ENCODE measurements at regions not wholly inside any gene's neighbourhood (a gene's known extent, or its start where the extent isn't known, plus 50 kb on each side); places are given as distances from the start of the nearest gene placed in this dataset.

DNA sequence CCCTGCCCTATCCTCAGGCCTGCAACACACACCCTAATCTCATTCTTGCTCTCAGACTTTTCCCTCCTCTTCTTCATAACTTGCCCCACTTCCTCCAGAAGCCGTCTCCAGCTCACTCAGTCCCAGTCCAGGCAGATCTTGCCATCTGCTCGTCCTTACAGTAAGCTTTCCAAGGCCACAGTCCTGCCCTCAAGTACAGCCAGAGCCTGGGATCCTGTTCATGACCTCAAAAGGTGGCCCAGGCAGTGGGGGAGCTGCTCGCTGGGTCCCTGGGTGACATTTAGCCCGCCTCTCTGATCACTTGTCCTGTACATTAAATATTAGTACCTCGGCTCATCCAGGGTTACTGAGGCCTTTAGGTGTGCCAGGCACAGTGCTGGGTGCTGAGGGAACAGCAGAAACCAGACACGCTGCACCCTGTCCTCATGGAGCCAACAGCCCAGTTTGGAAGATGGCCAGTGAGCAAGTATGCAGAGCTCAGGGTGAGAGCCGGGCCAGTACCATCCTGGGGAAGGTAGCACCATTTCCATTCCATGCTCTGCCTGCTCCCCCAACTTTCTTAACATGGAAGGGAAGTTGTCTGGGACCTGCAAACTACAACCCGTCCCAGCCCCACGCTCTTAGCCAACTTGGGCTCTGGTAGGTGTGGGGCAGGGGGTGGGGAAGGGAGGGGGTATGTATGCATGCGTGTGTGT lies 100.4 kb downstream of the C5orf15 start:
- TF ChIP-seq POLR2A (IDR thresholded peaks at IDR 0.05): no peak
- no peak for TF ChIP-seq CTCF (IDR thresholded peaks at IDR 0.05)

All from prostate gland (tissue), 2 donors.